Neural crest cell (in vitro differentiated cells): ENCODE measurements at regions not wholly inside any gene's neighbourhood (a gene's known extent, or its start where the extent isn't known, plus 50 kb on each side); places are given as distances from the start of the nearest gene placed in this dataset.

ENCODE experiments used
- DNase-seq: peaks from one replicate; pipeline ENCODE4 v3.0.0; 2021; ENCODE audit warnings: low read depth, mixed read lengths, low spot score
- H3K27ac Mint-ChIP-seq: one replicate; pipeline ENCODE4 v1.8.0; 2021; ENCODE audit warnings: mild to moderate bottlenecking, mixed read lengths; ENCODE audit not compliant: unreplicated experiment
- H3K27me3 Mint-ChIP-seq: 2 replicates; pipeline ENCODE4 v1.8.0; 2021; ENCODE audit warnings: low read depth, mild to moderate bottlenecking, mixed read lengths
- H3K36me3 Mint-ChIP-seq: 2 replicates; pipeline ENCODE4 v1.8.0; 2021; ENCODE audit warnings: low read depth, mild to moderate bottlenecking, mixed read lengths
- H3K4me1 Mint-ChIP-seq: 2 replicates; pipeline ENCODE4 v1.8.0; 2021; ENCODE audit warnings: mixed read lengths
- H3K4me3 Mint-ChIP-seq: one replicate; pipeline ENCODE4 v1.8.0; 2021; ENCODE audit warnings: mild to moderate bottlenecking, mixed read lengths
- H3K9me3 Mint-ChIP-seq: 2 replicates; pipeline ENCODE4 v1.8.0; 2021; ENCODE audit warnings: mixed read lengths
- TF ChIP-seq, protein P1 (sequence below): fragments of 200-600 bp; sonication (generic); conservative IDR thresholded peaks from 2 replicates; pipeline ENCODE4 v1.5.0; 2021; ENCODE audit warnings: antibody characterized with exemption, mild to moderate bottlenecking

- TF ChIP-seq, protein P1, sequence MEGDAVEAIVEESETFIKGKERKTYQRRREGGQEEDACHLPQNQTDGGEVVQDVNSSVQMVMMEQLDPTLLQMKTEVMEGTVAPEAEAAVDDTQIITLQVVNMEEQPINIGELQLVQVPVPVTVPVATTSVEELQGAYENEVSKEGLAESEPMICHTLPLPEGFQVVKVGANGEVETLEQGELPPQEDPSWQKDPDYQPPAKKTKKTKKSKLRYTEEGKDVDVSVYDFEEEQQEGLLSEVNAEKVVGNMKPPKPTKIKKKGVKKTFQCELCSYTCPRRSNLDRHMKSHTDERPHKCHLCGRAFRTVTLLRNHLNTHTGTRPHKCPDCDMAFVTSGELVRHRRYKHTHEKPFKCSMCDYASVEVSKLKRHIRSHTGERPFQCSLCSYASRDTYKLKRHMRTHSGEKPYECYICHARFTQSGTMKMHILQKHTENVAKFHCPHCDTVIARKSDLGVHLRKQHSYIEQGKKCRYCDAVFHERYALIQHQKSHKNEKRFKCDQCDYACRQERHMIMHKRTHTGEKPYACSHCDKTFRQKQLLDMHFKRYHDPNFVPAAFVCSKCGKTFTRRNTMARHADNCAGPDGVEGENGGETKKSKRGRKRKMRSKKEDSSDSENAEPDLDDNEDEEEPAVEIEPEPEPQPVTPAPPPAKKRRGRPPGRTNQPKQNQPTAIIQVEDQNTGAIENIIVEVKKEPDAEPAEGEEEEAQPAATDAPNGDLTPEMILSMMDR, result no peak
- Mint-ChIP-seq H3K4me3 (no peak overlapping the region), H3K27me3 (no peaks in the 10 kb centered on the region), H3K36me3 (no peaks in the 10 kb centered on the region), H3K9me3 (no peaks in the 10 kb centered on the region), H3K27ac (no peak overlapping the region), H3K4me1 (peaks cover 3% of the 10 kb centered on the region)
- DNase-seq, result no peak
Observed at GRCh38 chr2:147779440-147779839, 65.4 kb upstream of the ACVR2A start.

- Mint-ChIP-seq H3K9me3 (no peaks in the 10 kb centered on the region), H3K4me1 (peaks cover 1% of the 10 kb centered on the region), H3K4me3 (no peak overlapping the region), H3K27ac (no peak overlapping the region), H3K27me3 (no peaks in the 10 kb centered on the region), H3K36me3 (no peaks in the 10 kb centered on the region)
- DNase-seq, result no peak
- TF ChIP-seq, protein P1, result no peak
Observed at GRCh38 chr2:147777394-147777793, 67.4 kb upstream of the ACVR2A start.

GRCh38 chr2:147774805-147775204, 70.0 kb upstream of the ACVR2A start:
- H3K36me3 Mint-ChIP-seq, result no peaks in the 10 kb centered on the region
- DNase-seq, result no peak
- TF ChIP-seq, protein P1, result no peak

GRCh38 chr2:147773479-147773878, 71.3 kb upstream of the ACVR2A start:
- H3K36me3 Mint-ChIP-seq, result no peaks in the 10 kb centered on the region
- TF ChIP-seq, protein P1, result no peak
- no peaks in the 10 kb centered on the region for H3K9me3 Mint-ChIP-seq
- H3K27ac Mint-ChIP-seq, result no peak overlapping the region
- H3K4me3 Mint-ChIP-seq, result no peak overlapping the region
- no peaks in the 10 kb centered on the region for H3K4me1 Mint-ChIP-seq
- DNase-seq, result no peak
- peaks cover 3% of the 10 kb centered on the region for H3K27me3 Mint-ChIP-seq

More at GRCh38 chr2:147774805-147775204, 70.0 kb upstream of the ACVR2A start:
- H3K27ac Mint-ChIP-seq, result no peak overlapping the region
- H3K9me3 Mint-ChIP-seq, result no peaks in the 10 kb centered on the region
- H3K4me1 Mint-ChIP-seq, result no peaks in the 10 kb centered on the region
- H3K4me3 Mint-ChIP-seq, result no peak overlapping the region
- no peaks in the 10 kb centered on the region for H3K27me3 Mint-ChIP-seq

GRCh38 chr2:147772781-147773180, 72.0 kb upstream of the ACVR2A start:
- TF ChIP-seq, protein P1, result no peak
- Mint-ChIP-seq H3K9me3 (no peaks in the 10 kb centered on the region), H3K4me3 (no peak overlapping the region), H3K27ac (no peak overlapping the region), H3K4me1 (no peaks in the 10 kb centered on the region), H3K36me3 (no peaks in the 10 kb centered on the region), H3K27me3 (peaks cover 3% of the 10 kb centered on the region)
- DNase-seq, result no peak

DNA sequence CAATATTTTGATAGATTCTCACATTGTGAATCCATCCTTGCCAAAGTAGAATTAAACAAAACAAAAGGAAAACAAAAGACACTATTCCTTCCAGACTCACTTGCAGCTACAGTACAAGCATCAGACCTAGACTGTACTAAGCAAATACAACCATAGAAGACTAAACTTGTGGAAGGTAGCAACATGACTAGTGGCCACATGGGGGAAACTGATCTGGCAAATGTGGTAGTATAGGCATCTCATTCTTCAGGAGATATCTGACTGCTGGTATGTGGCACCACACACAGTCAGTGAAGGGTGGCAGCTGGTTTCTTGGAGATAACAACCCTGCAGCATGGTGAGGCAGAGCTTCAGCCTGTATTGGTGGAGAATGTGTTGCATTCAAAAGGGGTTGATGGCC, 81.0 kb upstream of the ACVR2A start:
- no peaks in the 10 kb centered on the region for H3K4me1 Mint-ChIP-seq
- H3K4me3 Mint-ChIP-seq, result no peak overlapping the region
- TF ChIP-seq, protein P1, result no peak
- no peaks in the 10 kb centered on the region for H3K27me3 Mint-ChIP-seq
- peaks cover 10% of the 10 kb centered on the region for H3K36me3 Mint-ChIP-seq
- no peak for DNase-seq
- H3K9me3 Mint-ChIP-seq, result peaks cover 14% of the 10 kb centered on the region
- no peak overlapping the region for H3K27ac Mint-ChIP-seq
